ENCODE measurements at regions not wholly inside any gene's neighbourhood (a gene's known extent, or its start where the extent isn't known, plus 50 kb on each side); places are given as distances from the start of the nearest gene placed in this dataset.

GRCh38 chr2:71790226-71791060 is 337.1 kb downstream of the DYSF start:
- DNase-seq (no peak), ATAC-seq (peak in 1 of 4 donors; percentile 5)
- Histone ChIP-seq H3K36me3 (no peaks in the 10 kb centered on the region), H3K27me3 (no peaks in the 10 kb centered on the region), H3K27ac (no peak overlapping the region), H3K9me3 (no peaks in the 10 kb centered on the region), H3K4me3 (no peak overlapping the region), H3K4me1 (no peaks in the 10 kb centered on the region)
- 86% methylated on average over 6 of the region's 11 CpGs for WGBS (ENCODE audit: insufficient coverage, low coverage, low lambda C conversion rate, missing lambda C conversion rate)
- TF ChIP-seq CTCF (IDR thresholded peaks at IDR 0.05) (no peak), POLR2A (IDR thresholded peaks at IDR 0.05) (no peak)
- intact Hi-C loops (cut with DNase I) = loop anchor here (10.0 kb wide), 2 partner anchors 176 to 246 kb away; no protein-coding TSS in a partner anchor

GRCh38 chr2:71789556-71790204 is 336.3 kb downstream of the DYSF start:
- no peak for ATAC-seq
- H3K36me3 ChIP-seq = no peaks in the 10 kb centered on the region
- intact Hi-C loops (cut with DNase I) = loop anchor here (10.0 kb wide), 2 partner anchors 175 to 245 kb away; no protein-coding TSS in a partner anchor
- no peak for TF ChIP-seq POLR2A (IDR thresholded peaks at IDR 0.05)
- TF ChIP-seq CTCF (IDR thresholded peaks at IDR 0.05) = no peak
- no peaks in the 10 kb centered on the region for H3K4me1 ChIP-seq
- H3K4me3 ChIP-seq = no peak overlapping the region
- peak in 1 of 3 donors; percentile 17 for DNase-seq
- H3K27me3 ChIP-seq = no peaks in the 10 kb centered on the region
- H3K27ac ChIP-seq = no peak overlapping the region
- no peaks in the 10 kb centered on the region for H3K9me3 ChIP-seq
- WGBS (ENCODE audit: insufficient coverage, low coverage, low lambda C conversion rate, missing lambda C conversion rate) = 82% methylated on average over 7 of the region's 14 CpGs

GRCh38 chr2:71788601-71789240 is 335.4 kb downstream of the DYSF start:
- ATAC-seq = no peak
- Histone ChIP-seq H3K36me3 (no peaks in the 10 kb centered on the region), H3K4me3 (no peak overlapping the region), H3K9me3 (no peaks in the 10 kb centered on the region), H3K27me3 (no peaks in the 10 kb centered on the region), H3K27ac (no peak overlapping the region), H3K4me1 (no peaks in the 10 kb centered on the region)
- 91% methylated on average over 4 of the region's 9 CpGs for WGBS (ENCODE audit: insufficient coverage, low coverage, low lambda C conversion rate, missing lambda C conversion rate)
- no peak for TF ChIP-seq CTCF (IDR thresholded peaks at IDR 0.05)
- no peak for TF ChIP-seq POLR2A (IDR thresholded peaks at IDR 0.05)
- intact Hi-C loops (cut with DNase I) = no loop called here
- DNase-seq = no peak

- TF ChIP-seq POLR2A (IDR thresholded peaks at IDR 0.05) (no peak), CTCF (IDR thresholded peaks at IDR 0.05) (no peak)
- no CpG with 5 or more reads among the region's 7 CpGs for WGBS (ENCODE audit: insufficient coverage, low coverage, low lambda C conversion rate, missing lambda C conversion rate)
- Histone ChIP-seq H3K27me3 (no peaks in the 10 kb centered on the region), H3K4me3 (no peak overlapping the region), H3K36me3 (no peaks in the 10 kb centered on the region), H3K4me1 (no peaks in the 10 kb centered on the region), H3K9me3 (no peaks in the 10 kb centered on the region), H3K27ac (no peak overlapping the region)
- ATAC-seq (no peak), DNase-seq (no peak)
- intact Hi-C loops (cut with DNase I) = no loop called here
Measured at GRCh38 chr2:71788186-71788525, 334.8 kb downstream of the DYSF start.
